ENCODE measurements at regions not wholly inside any gene's neighbourhood (a gene's known extent, or its start where the extent isn't known, plus 50 kb on each side); places are given as distances from the start of the nearest gene placed in this dataset.
"Not testable (repeated sequence)": the region's sequence is repeated elsewhere in the genome, so short reads cannot be mapped to it uniquely, and the experiment has no call there.

DNA sequence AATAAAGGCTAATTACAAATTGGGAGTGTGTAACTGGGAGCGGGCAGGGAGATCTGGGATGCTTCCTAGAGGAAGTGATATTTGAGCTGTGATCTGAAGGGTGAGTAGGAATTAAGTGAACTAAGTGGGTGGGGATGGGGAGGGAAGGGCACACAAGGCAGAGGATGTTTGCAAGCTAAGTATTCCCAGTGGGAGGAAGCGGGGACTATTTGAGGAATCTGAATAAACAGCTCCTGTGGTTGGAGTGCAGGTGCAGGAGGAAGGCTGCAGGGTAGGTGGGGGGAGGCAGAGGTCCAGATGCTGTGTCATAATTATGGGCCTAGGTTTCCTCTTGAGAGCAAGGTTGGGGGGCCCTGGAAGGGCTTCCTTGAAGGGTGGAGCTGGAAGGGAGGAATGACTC lies 102.1 kb upstream of the HS3ST2 start:
- H3K36me3 ChIP-seq (ENCODE audit: control insufficient read depth, insufficient read depth, low read length) = no peaks in the 10 kb centered on the region
- no peak overlapping the region for H3K4me3 ChIP-seq (ENCODE audit: low read depth, low read length)
- TF ChIP-seq, protein P1, sequence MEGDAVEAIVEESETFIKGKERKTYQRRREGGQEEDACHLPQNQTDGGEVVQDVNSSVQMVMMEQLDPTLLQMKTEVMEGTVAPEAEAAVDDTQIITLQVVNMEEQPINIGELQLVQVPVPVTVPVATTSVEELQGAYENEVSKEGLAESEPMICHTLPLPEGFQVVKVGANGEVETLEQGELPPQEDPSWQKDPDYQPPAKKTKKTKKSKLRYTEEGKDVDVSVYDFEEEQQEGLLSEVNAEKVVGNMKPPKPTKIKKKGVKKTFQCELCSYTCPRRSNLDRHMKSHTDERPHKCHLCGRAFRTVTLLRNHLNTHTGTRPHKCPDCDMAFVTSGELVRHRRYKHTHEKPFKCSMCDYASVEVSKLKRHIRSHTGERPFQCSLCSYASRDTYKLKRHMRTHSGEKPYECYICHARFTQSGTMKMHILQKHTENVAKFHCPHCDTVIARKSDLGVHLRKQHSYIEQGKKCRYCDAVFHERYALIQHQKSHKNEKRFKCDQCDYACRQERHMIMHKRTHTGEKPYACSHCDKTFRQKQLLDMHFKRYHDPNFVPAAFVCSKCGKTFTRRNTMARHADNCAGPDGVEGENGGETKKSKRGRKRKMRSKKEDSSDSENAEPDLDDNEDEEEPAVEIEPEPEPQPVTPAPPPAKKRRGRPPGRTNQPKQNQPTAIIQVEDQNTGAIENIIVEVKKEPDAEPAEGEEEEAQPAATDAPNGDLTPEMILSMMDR (IDR thresholded peaks at IDR 0.05; ENCODE audit: insufficient read depth, low read length, poor library complexity, severe bottlenecking) = no peak
- DNase-seq (ENCODE audit: low read depth) = no peak
- H3K27me3 ChIP-seq (ENCODE audit: control insufficient read depth, insufficient read depth, low read length) = no peaks in the 10 kb centered on the region

DNA sequence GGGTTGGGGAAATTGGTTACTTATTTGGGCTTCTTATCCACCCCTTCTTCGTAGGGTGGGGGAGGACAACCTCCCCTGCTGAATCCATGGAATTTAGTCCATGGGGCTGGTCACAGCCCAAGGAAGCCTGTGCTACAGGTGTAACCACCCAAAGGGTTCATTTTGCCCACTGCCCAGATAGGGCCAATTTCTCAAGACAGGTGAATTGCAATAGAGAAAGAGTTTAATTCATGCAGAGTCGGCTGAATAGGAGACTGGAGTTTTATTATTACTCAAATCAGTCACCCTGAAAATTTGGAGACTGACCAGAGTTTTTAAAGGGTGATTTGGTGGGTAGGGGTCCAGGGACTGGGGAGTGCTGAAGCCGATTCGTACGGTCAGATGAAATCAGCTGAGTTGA lies 101.5 kb upstream of the HS3ST2 start:
- TF ChIP-seq, protein P1 (IDR thresholded peaks at IDR 0.05; ENCODE audit: insufficient read depth, low read length, poor library complexity, severe bottlenecking) = no peak

DNA sequence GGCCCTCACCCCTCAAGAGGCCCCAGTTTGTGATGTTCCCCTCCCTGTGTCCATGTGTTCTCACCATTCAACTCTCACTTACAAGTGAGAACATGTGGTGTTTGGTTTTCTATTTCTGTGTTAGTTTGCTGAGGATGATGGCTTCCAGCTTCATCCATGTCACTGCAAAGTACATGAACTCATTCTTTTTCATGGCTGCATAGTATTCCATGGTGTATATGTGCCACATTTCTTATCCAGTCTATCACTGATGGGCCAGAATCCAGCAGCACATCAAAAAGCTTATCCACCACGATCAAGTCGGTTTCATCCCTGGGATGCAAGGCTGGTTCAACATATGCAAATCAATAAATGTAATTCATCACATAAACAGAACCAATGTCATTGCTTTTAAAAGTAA lies 95.4 kb upstream of the HS3ST2 start:
- DNase-seq (ENCODE audit: low read depth); H3K4me3 ChIP-seq (ENCODE audit: low read depth, low read length); H3K36me3 ChIP-seq (ENCODE audit: control insufficient read depth, insufficient read depth, low read length); H3K27me3 ChIP-seq (ENCODE audit: control insufficient read depth, insufficient read depth, low read length): not testable (repeated sequence)

More for the DNA sequence above, 101.5 kb upstream of the HS3ST2 start:
- H3K36me3 ChIP-seq (ENCODE audit: control insufficient read depth, insufficient read depth, low read length) = no peaks in the 10 kb centered on the region
- no peak for DNase-seq (ENCODE audit: low read depth)
- H3K27me3 ChIP-seq (ENCODE audit: control insufficient read depth, insufficient read depth, low read length) = no peaks in the 10 kb centered on the region
- no peak overlapping the region for H3K4me3 ChIP-seq (ENCODE audit: low read depth, low read length)

DNA sequence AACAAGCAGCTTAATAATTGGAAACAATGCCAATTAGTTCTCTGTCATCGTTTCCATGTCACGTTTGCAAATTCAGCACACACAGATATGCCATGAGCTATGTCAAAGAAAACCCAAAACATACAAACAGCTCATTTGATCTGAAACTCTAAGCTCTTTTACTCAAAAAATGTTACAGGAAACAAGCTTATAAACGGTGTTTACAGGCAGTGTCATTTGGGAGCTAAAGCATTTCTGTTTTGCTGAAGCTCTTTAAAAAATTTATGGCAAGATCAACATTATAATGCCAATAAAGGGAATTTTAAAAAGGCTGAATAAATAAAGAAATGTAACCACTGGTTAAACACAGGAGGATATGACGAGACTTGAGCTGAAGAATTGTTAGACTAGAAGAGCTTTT lies 94.0 kb upstream of the HS3ST2 start:
- no peaks in the 10 kb centered on the region for H3K36me3 ChIP-seq (ENCODE audit: control insufficient read depth, insufficient read depth, low read length)
- H3K27me3 ChIP-seq (ENCODE audit: control insufficient read depth, insufficient read depth, low read length) = no peaks in the 10 kb centered on the region
- TF ChIP-seq, protein P1 (IDR thresholded peaks at IDR 0.05; ENCODE audit: insufficient read depth, low read length, poor library complexity, severe bottlenecking) = no peak
- no peak overlapping the region for H3K4me3 ChIP-seq (ENCODE audit: low read depth, low read length)
- no peak for DNase-seq (ENCODE audit: low read depth)

DNA sequence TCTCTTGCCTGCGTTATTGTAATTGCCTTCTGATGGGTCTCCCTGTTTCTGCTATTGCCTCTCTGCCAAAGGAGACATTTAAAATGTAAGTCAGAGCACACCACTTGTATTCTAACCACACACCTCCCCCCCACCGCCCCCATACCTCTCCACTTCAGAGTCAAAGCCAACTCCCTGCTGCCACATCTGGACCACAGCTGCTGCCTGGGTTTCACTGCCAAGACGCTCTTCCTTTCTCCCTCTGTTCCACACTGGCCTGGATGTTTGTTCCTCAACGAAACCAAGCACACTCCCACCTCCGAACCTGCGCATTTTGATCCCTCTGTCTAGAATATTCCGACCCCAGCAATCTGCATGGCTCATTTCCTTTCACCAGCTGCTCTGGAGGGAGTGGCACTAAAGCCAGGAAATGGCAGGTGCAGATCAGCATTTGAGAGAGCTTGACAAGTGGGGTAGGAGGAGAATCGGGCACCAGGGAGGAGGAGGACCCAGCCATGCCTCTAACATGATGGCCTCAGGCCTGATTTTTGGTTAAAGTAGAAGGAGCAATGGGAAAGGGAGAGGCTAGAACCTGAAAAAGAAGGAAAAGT lies 92.4 kb upstream of the HS3ST2 start:
- no peak for DNase-seq (ENCODE audit: low read depth)
- H3K4me3 ChIP-seq (ENCODE audit: low read depth, low read length) = no peak overlapping the region
- no peaks in the 10 kb centered on the region for H3K27me3 ChIP-seq (ENCODE audit: control insufficient read depth, insufficient read depth, low read length)
- no peaks in the 10 kb centered on the region for H3K36me3 ChIP-seq (ENCODE audit: control insufficient read depth, insufficient read depth, low read length)
- TF ChIP-seq, protein P1 (IDR thresholded peaks at IDR 0.05; ENCODE audit: insufficient read depth, low read length, poor library complexity, severe bottlenecking) = no peak

DNA sequence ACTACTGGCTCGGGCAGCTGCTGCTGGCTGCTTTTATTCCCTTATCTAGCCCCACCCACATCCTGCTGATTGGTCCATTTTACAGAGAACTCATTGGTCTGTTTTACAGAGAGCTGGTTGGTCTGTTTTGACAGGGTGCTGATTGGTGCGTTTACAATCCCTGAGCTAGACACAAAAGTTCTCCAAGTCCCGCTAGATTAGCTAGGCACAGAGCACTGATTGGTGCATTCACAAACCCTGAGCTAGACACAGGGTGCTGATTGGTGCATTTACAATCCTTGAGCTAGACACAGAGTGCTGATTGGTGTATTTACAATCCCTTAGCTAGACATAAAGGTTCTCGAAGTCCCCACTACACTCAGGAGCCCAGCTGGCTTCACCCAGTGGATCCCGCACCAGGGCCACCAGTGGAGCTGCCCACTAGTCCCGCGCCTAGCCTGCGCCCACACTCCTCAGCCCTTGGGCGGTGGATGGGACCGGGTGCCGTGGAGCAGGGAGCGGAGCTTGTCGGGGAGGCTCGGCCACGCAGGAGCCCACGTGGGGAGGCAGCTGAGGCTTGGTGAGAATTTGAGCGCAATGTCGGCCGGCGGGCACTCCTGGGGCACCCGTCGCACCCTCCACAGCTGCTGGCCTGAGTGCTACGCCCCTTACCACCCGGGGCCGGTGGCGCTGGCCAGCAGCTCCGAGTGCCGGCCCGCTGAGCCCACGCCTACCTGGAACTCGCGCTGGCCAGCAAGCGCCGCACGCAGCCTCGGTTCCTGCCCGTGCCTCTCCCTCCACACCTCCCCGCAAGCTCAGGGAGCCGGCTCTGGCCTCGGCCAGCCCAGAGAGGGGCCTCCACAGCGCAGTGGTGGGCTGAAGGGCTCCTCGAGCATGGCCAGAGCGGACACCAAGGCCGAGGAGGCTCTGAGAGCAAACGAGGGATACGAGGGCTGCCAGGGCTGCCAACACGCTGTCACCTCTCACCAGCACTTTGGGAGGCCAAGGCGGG lies 91.1 kb upstream of the HS3ST2 start:
- not testable (repeated sequence) for H3K36me3 ChIP-seq (ENCODE audit: control insufficient read depth, insufficient read depth, low read length); H3K4me3 ChIP-seq (ENCODE audit: low read depth, low read length)

More for the DNA sequence above, 91.1 kb upstream of the HS3ST2 start:
- not testable (repeated sequence) for H3K27me3 ChIP-seq (ENCODE audit: control insufficient read depth, insufficient read depth, low read length); DNase-seq (ENCODE audit: low read depth)
